Trophoblast cell (in vitro differentiated cells and primary cell): ENCODE measurements at regions not wholly inside any gene's neighbourhood (a gene's known extent, or its start where the extent isn't known, plus 50 kb on each side); places are given as distances from the start of the nearest gene placed in this dataset.

Experiments used
- DNase-seq, 2 donors: peaks; one replicate each; pipeline ENCODE4 v3.0.0-alpha.2; 2016
- H2AFZ ChIP-seq: 2 replicates; pipeline ENCODE4 v1.6.1; 2013; ENCODE audit warnings: low read length, moderate library complexity, mild to moderate bottlenecking; ENCODE audit not compliant: insufficient read depth, poor library complexity
- H2AK5ac ChIP-seq: 2 replicates; pipeline ENCODE4 v1.6.1; 2013; ENCODE audit warnings: mild to moderate bottlenecking, low read length
- H2BK120ac ChIP-seq: 2 replicates; pipeline ENCODE4 v1.6.1; 2013; ENCODE audit warnings: low read length, mild to moderate bottlenecking, moderate library complexity; ENCODE audit not compliant: insufficient read depth, poor library complexity
- H2BK12ac ChIP-seq: 2 replicates; pipeline ENCODE4 v1.6.1; 2013; ENCODE audit warnings: mild to moderate bottlenecking, low read length, moderate library complexity
- H2BK5ac ChIP-seq: 2 replicates; pipeline ENCODE4 v1.6.1; 2013; ENCODE audit warnings: low read length, low read depth, moderate library complexity, mild to moderate bottlenecking; ENCODE audit not compliant: poor library complexity
- H3K14ac ChIP-seq: 2 replicates; pipeline ENCODE4 v1.6.1; 2013; ENCODE audit warnings: mild to moderate bottlenecking, low read length
- H3K18ac ChIP-seq: 2 replicates; pipeline ENCODE4 v1.6.1; 2013; ENCODE audit warnings: mild to moderate bottlenecking, low read length
- H3K23ac ChIP-seq: 2 replicates; pipeline ENCODE4 v1.6.1; 2013; ENCODE audit warnings: low read length
- H3K27ac ChIP-seq: 2 replicates; pipeline ENCODE4 v1.5.1; 2013; ENCODE audit warnings: low read depth, mild to moderate bottlenecking, inconsistent platforms, low read length, moderate library complexity
- H3K27me3 ChIP-seq: 2 replicates; pipeline ENCODE4 v1.6.1; 2013; ENCODE audit warnings: inconsistent platforms, mild to moderate bottlenecking, low read length, moderate library complexity; ENCODE audit not compliant: insufficient read depth
- H3K36me3 ChIP-seq, 2 experiments: 1 replicate in 1 of 2; 2 replicates in 1 of 2; pipeline ENCODE4 v1.6.1; 2013; ENCODE audit warnings: low read length in 2 of 2, mild to moderate bottlenecking in 2 of 2, moderate library complexity in 1 of 2; ENCODE audit not compliant: insufficient read depth in 2 of 2, control insufficient read depth in 1 of 2
- H3K4ac ChIP-seq: 2 replicates; pipeline ENCODE4 v1.6.1; 2013; ENCODE audit warnings: low read depth, mild to moderate bottlenecking, low read length, moderate library complexity
- H3K4me1 ChIP-seq, 2 experiments: 1 replicate in 1 of 2; 2 replicates in 1 of 2; pipeline ENCODE4 v1.6.1; 2013; ENCODE audit warnings: low read length in 2 of 2, mild to moderate bottlenecking in 2 of 2, moderate library complexity in 1 of 2; ENCODE audit not compliant: insufficient read depth in 2 of 2, control insufficient read depth in 1 of 2
- H3K4me2 ChIP-seq: 2 replicates; pipeline ENCODE4 v1.6.1; 2013; ENCODE audit warnings: inconsistent platforms, mild to moderate bottlenecking, low read length, moderate library complexity
- H3K4me3 ChIP-seq: 2 replicates; pipeline ENCODE4 v1.5.1; 2013; ENCODE audit warnings: mild to moderate bottlenecking, low read depth, low read length, inconsistent platforms
- H3K79me1 ChIP-seq: one replicate; pipeline ENCODE4 v1.6.1; 2013; ENCODE audit warnings: low read length
- H3K79me2 ChIP-seq: 2 replicates; pipeline ENCODE4 v1.6.1; 2013; ENCODE audit warnings: low read length, mild to moderate bottlenecking; ENCODE audit not compliant: control insufficient read depth, insufficient read depth, poor library complexity
- H3K9ac ChIP-seq: 2 replicates; pipeline ENCODE4 v1.6.1; 2013; ENCODE audit warnings: mild to moderate bottlenecking, low read length
- H3K9me3 ChIP-seq: 2 replicates; pipeline ENCODE4 v1.6.1; 2013; ENCODE audit warnings: low read depth, mild to moderate bottlenecking, control low read depth, inconsistent platforms, low read length; ENCODE audit not compliant: insufficient read depth
- H4K12ac ChIP-seq: 2 replicates; pipeline ENCODE4 v1.6.1; 2013; ENCODE audit warnings: low read depth, mild to moderate bottlenecking, low read length, moderate library complexity
- H4K8ac ChIP-seq: 2 replicates; pipeline ENCODE4 v1.6.1; 2013; ENCODE audit warnings: low read depth, mild to moderate bottlenecking, low read length, moderate library complexity
- H4K91ac ChIP-seq: one replicate; pipeline ENCODE4 v1.6.1; 2013; ENCODE audit warnings: low read depth, mild to moderate bottlenecking, low read length, moderate library complexity
- WGBS: extraction: QIAGEN DNeasy Blood & Tissue Kit; methylation state at CpG from one replicate; pipeline ENCODE4 v1.1.7; 2013; ENCODE audit warnings: missing lambda C conversion rate; ENCODE audit not compliant: insufficient read length, insufficient coverage; ENCODE audit errors: extremely low coverage; 5-methylcytosine and 5-hydroxymethylcytosine counted together

- Histone ChIP-seq H2BK12ac (no peak overlapping the region), H3K79me2 (no peaks in the 10 kb centered on the region), H3K14ac (no peak overlapping the region), H3K4ac (no peak overlapping the region), H2AFZ (no peak overlapping the region), H3K9me3 (peaks cover 57% of the 10 kb centered on the region), H2BK120ac (no peak overlapping the region), H3K4me2 (no peak overlapping the region), H4K8ac (no peak overlapping the region), H3K79me1 (no peaks in the 10 kb centered on the region), H3K23ac (no peak overlapping the region), H4K12ac (no peak overlapping the region), H3K36me3 (no peaks in the 10 kb centered on the region), H4K91ac (no peak overlapping the region), H3K4me1 (no peaks in the 10 kb centered on the region), H3K18ac (no peak overlapping the region), H3K4me3 (no peak overlapping the region), H2AK5ac (no peak overlapping the region), H3K27ac (no peak overlapping the region), H2BK5ac (no peak overlapping the region), H3K27me3 (no peaks in the 10 kb centered on the region), H3K9ac (no peak overlapping the region)
- WGBS: no CpG with 5 or more reads among the region's 11 CpGs
- DNase-seq: no peak
These were observed 110.3 kb downstream of the TUBA3C start for GRCh38 chr13:19071161-19071936.

GRCh38 chr13:19070398-19070735, 111.3 kb downstream of the TUBA3C start:
- Histone ChIP-seq H3K36me3 (no peaks in the 10 kb centered on the region), H4K91ac (no peak overlapping the region), H3K79me1 (no peaks in the 10 kb centered on the region), H3K79me2 (no peaks in the 10 kb centered on the region), H3K4me2 (no peak overlapping the region), H4K12ac (no peak overlapping the region), H3K23ac (no peak overlapping the region), H2BK12ac (no peak overlapping the region), H3K4me1 (no peaks in the 10 kb centered on the region), H2AFZ (no peak overlapping the region), H3K18ac (no peak overlapping the region), H4K8ac (no peak overlapping the region), H3K27me3 (no peaks in the 10 kb centered on the region), H2BK120ac (no peak overlapping the region), H3K14ac (no peak overlapping the region), H2BK5ac (no peak overlapping the region), H3K9me3 (peaks cover 49% of the 10 kb centered on the region), H2AK5ac (no peak overlapping the region), H3K9ac (no peak overlapping the region), H3K27ac (no peak overlapping the region), H3K4ac (no peak overlapping the region), H3K4me3 (no peak overlapping the region)
- no CpG with 5 or more reads among the region's 6 CpGs for WGBS
- no peak for DNase-seq

GRCh38 chr13:19069684-19070397, 111.8 kb downstream of the TUBA3C start:
- no peak overlapping the region for H2BK5ac ChIP-seq
- H3K9me3 ChIP-seq: peaks cover 47% of the 10 kb centered on the region
- H3K36me3 ChIP-seq: no peaks in the 10 kb centered on the region
- no peak overlapping the region for H3K27ac ChIP-seq
- no peak overlapping the region for H3K4ac ChIP-seq
- no peak overlapping the region for H2BK120ac ChIP-seq
- no peak overlapping the region for H4K12ac ChIP-seq
- no CpG with 5 or more reads among the region's 5 CpGs for WGBS
- H3K79me2 ChIP-seq: no peaks in the 10 kb centered on the region
- H2AK5ac ChIP-seq: no peak overlapping the region
- no peak overlapping the region for H4K91ac ChIP-seq
- H3K23ac ChIP-seq: no peak overlapping the region
- no peak overlapping the region for H3K4me3 ChIP-seq
- H2BK12ac ChIP-seq: no peak overlapping the region
- no peak overlapping the region for H3K18ac ChIP-seq
- H3K14ac ChIP-seq: no peak overlapping the region
- H3K27me3 ChIP-seq: no peaks in the 10 kb centered on the region
- H3K9ac ChIP-seq: no peak overlapping the region
- H2AFZ ChIP-seq: no peak overlapping the region
- H3K4me1 ChIP-seq: no peaks in the 10 kb centered on the region
- DNase-seq: no peak
- H3K4me2 ChIP-seq: no peak overlapping the region
- H3K79me1 ChIP-seq: no peaks in the 10 kb centered on the region
- H4K8ac ChIP-seq: no peak overlapping the region

- Histone ChIP-seq H3K18ac (no peak overlapping the region), H3K36me3 (no peaks in the 10 kb centered on the region), H3K9me3 (peaks cover 42% of the 10 kb centered on the region), H2BK12ac (no peak overlapping the region), H4K91ac (no peak overlapping the region), H2AK5ac (no peak overlapping the region), H3K4me1 (no peaks in the 10 kb centered on the region), H4K12ac (no peak overlapping the region), H2BK5ac (no peak overlapping the region), H2AFZ (no peak overlapping the region), H2BK120ac (no peak overlapping the region), H4K8ac (no peak overlapping the region), H3K23ac (no peak overlapping the region), H3K27ac (no peak overlapping the region), H3K4me3 (no peak overlapping the region), H3K4me2 (no peak overlapping the region), H3K27me3 (no peaks in the 10 kb centered on the region), H3K14ac (no peak overlapping the region), H3K4ac (no peak overlapping the region), H3K9ac (no peak overlapping the region), H3K79me1 (no peaks in the 10 kb centered on the region), H3K79me2 (no peaks in the 10 kb centered on the region)
- no peak for DNase-seq
- WGBS: no CpG with 5 or more reads among the region's 2 CpGs
These were observed 112.9 kb downstream of the TUBA3C start for GRCh38 chr13:19068691-19069090.
